ENCODE measurements at regions not wholly inside any gene's neighbourhood (a gene's known extent, or its start where the extent isn't known, plus 50 kb on each side); places are given as distances from the start of the nearest gene placed in this dataset.
"Not testable (repeated sequence)": the region's sequence is repeated elsewhere in the genome, so short reads cannot be mapped to it uniquely, and the experiment has no call there.

DNA sequence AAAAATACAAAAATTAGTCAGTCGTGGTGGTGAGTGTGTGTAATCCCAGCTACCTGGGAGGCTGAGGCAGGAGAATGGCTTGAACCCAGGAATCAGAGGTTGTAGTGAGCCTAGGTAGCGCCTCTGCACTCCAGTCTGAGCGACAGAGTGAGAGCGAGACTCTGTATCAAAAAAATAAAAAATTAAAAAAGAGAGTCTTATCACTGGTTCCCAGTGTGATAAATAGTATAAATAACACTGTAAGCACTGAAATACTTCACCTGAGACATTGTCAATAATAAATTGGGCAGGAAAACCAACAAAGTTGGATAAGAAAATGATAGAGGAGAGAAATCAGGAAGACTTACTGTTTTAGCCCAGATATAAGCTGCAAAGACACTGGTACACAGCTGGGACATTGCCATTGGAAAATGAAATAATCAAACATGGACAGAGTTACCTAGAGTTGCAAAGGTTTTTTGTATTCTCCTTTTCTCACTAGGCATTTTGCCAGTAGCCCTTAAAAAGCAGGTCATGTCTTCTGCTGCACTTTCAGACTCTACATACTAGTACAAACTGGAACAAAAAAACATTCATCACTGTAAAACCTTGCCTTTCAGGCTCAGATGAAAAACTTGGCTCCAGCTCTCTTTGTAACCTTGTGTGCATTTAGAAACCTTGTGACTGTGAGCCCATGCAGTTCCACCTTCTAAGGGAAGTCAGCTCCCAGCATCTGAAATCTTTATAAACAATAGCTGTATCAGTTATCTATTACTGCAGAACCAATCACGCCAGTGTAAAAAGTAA lies 55.0 kb upstream of the PPP1R2C start:
- peak overlapping the region in 1 of 2 donors; percentile 84 for H3K27ac ChIP-seq (ENCODE audit: low read depth in 1 of 2, low read length in 1 of 2)
- DNase-seq (ENCODE audit: low read depth in 6 of 9, low spot score in 9 of 9): peak in 3 of 9 donors; percentile 13 to 53 (median 28)
- WGBS: 96% methylated on average over 5 of the region's 5 CpGs

DNA sequence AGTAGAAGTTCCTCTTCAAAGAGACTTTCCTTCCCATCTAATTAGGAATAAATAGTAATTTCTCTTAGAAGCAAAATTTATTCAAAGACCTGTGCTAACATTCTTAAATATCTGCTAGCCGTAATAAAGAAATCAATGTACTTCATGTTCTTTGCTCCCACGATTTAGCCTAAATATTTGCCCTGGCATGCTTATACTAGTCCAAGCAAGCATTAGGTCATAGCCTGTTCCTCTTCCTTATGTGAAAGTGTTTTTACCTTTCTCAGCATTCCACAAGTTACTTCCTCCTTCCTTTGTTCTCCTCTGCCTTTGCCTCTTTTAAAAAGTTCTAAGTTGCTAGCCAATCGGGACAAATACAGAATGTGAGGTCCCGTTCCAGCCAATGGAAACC lies 55.6 kb upstream of the PPP1R2C start:
- H3K9me3 ChIP-seq (ENCODE audit: control insufficient read depth in 2 of 2, insufficient read depth in 1 of 2, low read length in 1 of 2); DNase-seq (ENCODE audit: low read depth in 6 of 9, low spot score in 9 of 9); H3K4me3 ChIP-seq (ENCODE audit: low read length in 2 of 2); H3K4me1 ChIP-seq (ENCODE audit: control insufficient read depth in 2 of 2, insufficient read depth in 2 of 2, low read length in 2 of 2); H3K27me3 ChIP-seq (ENCODE audit: control insufficient read depth in 2 of 2, insufficient read depth in 1 of 2, low read length in 1 of 2); H3K36me3 ChIP-seq (ENCODE audit: control insufficient read depth in 2 of 2, insufficient read depth in 2 of 2, low read length in 1 of 2): not testable (repeated sequence)
- WGBS: 97% methylated on average over 4 of the region's 4 CpGs
- H3K27ac ChIP-seq (ENCODE audit: low read depth in 1 of 2, low read length in 1 of 2): peak overlapping the region in 1 of 2 donors; percentile 84

More for the DNA sequence above, 55.0 kb upstream of the PPP1R2C start:
- Histone ChIP-seq H3K4me1 (ENCODE audit: control insufficient read depth in 2 of 2, insufficient read depth in 2 of 2, low read length in 2 of 2) (peaks cover 3 to 9% of the 10 kb centered on the region in 2 donors), H3K36me3 (ENCODE audit: control insufficient read depth in 2 of 2, insufficient read depth in 2 of 2, low read length in 1 of 2) (no peaks in the 10 kb centered on the region), H3K4me3 (ENCODE audit: low read length in 2 of 2) (no peak overlapping the region), H3K9me3 (ENCODE audit: control insufficient read depth in 2 of 2, insufficient read depth in 1 of 2, low read length in 1 of 2) (peaks cover 0 to 7% of the 10 kb centered on the region in 2 donors), H3K27me3 (ENCODE audit: control insufficient read depth in 2 of 2, insufficient read depth in 1 of 2, low read length in 1 of 2) (no peaks in the 10 kb centered on the region)

DNA sequence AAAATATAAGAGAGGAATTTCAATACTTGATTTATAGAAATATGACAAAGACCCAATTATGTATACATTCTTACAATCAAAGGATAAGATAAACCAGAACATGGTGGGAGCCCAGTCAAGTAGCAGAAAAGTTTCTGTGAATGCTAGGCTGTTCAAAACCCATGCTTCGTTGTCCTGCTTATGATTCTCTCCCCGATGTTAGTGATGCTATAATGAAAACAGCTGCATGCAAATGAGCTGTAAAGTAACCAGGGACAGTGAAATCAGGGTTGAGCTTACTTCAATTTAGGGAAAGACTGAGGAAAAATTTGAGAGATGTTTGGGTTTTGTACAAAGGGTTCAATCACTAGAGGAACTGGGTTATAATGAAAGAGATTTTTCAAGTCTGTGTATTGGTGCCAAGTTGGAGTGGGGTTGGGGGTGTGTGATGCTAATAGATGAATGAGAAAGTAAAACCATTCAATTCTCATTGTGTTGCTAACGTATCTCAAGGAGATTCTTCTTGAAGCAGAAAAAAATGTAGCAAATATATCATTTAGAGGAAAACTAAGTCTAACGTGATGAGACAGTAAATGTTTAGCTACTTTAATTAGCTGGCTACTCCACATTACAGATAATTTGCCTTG lies 59.3 kb upstream of the PPP1R2C start:
- no peak for DNase-seq (ENCODE audit: low read depth in 6 of 9, low spot score in 9 of 9)
- WGBS: 89% methylated on average over 4 of the region's 4 CpGs
- Histone ChIP-seq H3K4me1 (ENCODE audit: control insufficient read depth in 2 of 2, insufficient read depth in 2 of 2, low read length in 2 of 2) (peaks cover 3 to 9% of the 10 kb centered on the region in 2 donors), H3K36me3 (ENCODE audit: control insufficient read depth in 2 of 2, insufficient read depth in 2 of 2, low read length in 1 of 2) (no peaks in the 10 kb centered on the region), H3K9me3 (ENCODE audit: control insufficient read depth in 2 of 2, insufficient read depth in 1 of 2, low read length in 1 of 2) (no peaks in the 10 kb centered on the region), H3K27ac (ENCODE audit: low read depth in 1 of 2, low read length in 1 of 2) (no peak overlapping the region), H3K27me3 (ENCODE audit: control insufficient read depth in 2 of 2, insufficient read depth in 1 of 2, low read length in 1 of 2) (no peaks in the 10 kb centered on the region), H3K4me3 (ENCODE audit: low read length in 2 of 2) (no peak overlapping the region)

DNA sequence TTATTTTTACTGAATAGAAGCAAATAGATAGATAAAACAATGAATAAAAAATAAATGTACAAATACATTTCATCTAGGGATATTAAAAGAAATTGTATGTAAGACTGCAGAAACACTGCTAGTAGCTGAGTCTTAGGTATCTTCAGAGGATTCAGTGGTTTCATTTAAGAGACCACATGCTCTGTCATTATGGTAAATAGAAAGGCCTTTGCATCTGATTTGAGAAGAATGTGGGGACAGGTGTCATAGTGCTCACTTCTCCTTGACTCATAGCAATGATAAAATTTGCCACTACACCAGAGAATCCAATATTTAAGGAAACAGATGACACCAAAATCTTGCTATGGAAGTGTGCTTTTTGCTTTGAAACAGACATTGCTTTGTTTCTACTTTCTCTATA lies 59.8 kb upstream of the PPP1R2C start:
- Histone ChIP-seq H3K4me1 (ENCODE audit: control insufficient read depth in 2 of 2, insufficient read depth in 2 of 2, low read length in 2 of 2) (peaks cover 3 to 5% of the 10 kb centered on the region in 2 donors), H3K4me3 (ENCODE audit: low read length in 2 of 2) (no peak overlapping the region), H3K27me3 (ENCODE audit: control insufficient read depth in 2 of 2, insufficient read depth in 1 of 2, low read length in 1 of 2) (no peaks in the 10 kb centered on the region), H3K27ac (ENCODE audit: low read depth in 1 of 2, low read length in 1 of 2) (peak overlapping the region in 1 of 2 donors; percentile 20), H3K36me3 (ENCODE audit: control insufficient read depth in 2 of 2, insufficient read depth in 2 of 2, low read length in 1 of 2) (no peaks in the 10 kb centered on the region), H3K9me3 (ENCODE audit: control insufficient read depth in 2 of 2, insufficient read depth in 1 of 2, low read length in 1 of 2) (no peaks in the 10 kb centered on the region)
- peak in 3 of 9 donors; percentile 16 to 57 (median 16) for DNase-seq (ENCODE audit: low read depth in 6 of 9, low spot score in 9 of 9)

DNA sequence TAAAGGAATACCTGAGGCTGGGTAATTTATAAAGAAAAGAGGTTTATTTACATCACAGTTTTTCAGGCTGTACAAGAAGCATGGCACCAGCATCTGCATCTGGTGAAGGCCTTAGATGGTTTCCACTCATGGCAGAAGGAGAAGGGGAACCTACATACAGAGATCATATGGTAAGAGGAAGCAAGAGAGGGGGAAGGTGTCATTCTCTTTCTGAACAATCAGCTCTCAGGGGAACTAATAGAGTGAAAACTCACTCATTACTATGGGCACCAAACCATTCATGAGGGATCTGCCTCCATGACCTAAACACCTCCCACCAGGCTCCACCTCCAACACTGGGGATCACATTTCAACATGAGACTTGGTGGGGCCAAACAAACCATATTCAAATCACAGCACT lies 61.7 kb upstream of the PPP1R2C start:
- no peaks in the 10 kb centered on the region for H3K9me3 ChIP-seq (ENCODE audit: control insufficient read depth in 2 of 2, insufficient read depth in 1 of 2, low read length in 1 of 2)
- H3K27ac ChIP-seq (ENCODE audit: low read depth in 1 of 2, low read length in 1 of 2): no peak overlapping the region
- no peak for DNase-seq (ENCODE audit: low read depth in 6 of 9, low spot score in 9 of 9)
- H3K4me3 ChIP-seq (ENCODE audit: low read length in 2 of 2): no peak overlapping the region
- H3K27me3 ChIP-seq (ENCODE audit: control insufficient read depth in 2 of 2, insufficient read depth in 1 of 2, low read length in 1 of 2): no peaks in the 10 kb centered on the region
- peaks cover 3 to 5% of the 10 kb centered on the region in 2 donors for H3K4me1 ChIP-seq (ENCODE audit: control insufficient read depth in 2 of 2, insufficient read depth in 2 of 2, low read length in 2 of 2)
- H3K36me3 ChIP-seq (ENCODE audit: control insufficient read depth in 2 of 2, insufficient read depth in 2 of 2, low read length in 1 of 2): no peaks in the 10 kb centered on the region

DNA sequence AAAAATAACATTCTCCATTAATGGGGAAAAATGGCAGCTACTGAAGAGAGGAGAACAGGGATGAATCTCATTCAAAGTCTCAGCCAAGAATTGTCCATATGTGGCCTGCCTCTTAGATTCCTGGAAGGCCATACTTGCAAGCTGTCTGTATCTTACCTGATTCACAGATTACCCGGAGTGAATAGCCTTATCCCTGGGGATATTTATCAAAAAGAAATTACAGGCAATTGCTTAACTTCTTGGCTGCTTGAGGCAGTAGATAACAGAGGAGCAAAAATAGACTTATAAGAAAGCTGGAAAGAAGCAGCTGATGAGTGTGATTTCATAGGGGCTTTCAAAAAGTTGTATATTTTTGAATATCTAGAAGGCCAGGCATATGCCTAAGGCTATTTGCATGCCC lies 68.8 kb upstream of the PPP1R2C start:
- no peaks in the 10 kb centered on the region for H3K4me1 ChIP-seq (ENCODE audit: control insufficient read depth in 2 of 2, insufficient read depth in 2 of 2, low read length in 2 of 2)
- H3K36me3 ChIP-seq (ENCODE audit: control insufficient read depth in 2 of 2, insufficient read depth in 2 of 2, low read length in 1 of 2): no peaks in the 10 kb centered on the region
- no peak for DNase-seq (ENCODE audit: low read depth in 6 of 9, low spot score in 9 of 9)
- whole genome bisulfite sequencing: 100% methylated on average over 1 of the region's 1 CpG
- no peak overlapping the region for H3K4me3 ChIP-seq (ENCODE audit: low read length in 2 of 2)
- H3K27ac ChIP-seq (ENCODE audit: low read depth in 1 of 2, low read length in 1 of 2): no peak overlapping the region
- H3K9me3 ChIP-seq (ENCODE audit: control insufficient read depth in 2 of 2, insufficient read depth in 1 of 2, low read length in 1 of 2): no peaks in the 10 kb centered on the region
- H3K27me3 ChIP-seq (ENCODE audit: control insufficient read depth in 2 of 2, insufficient read depth in 1 of 2, low read length in 1 of 2): no peaks in the 10 kb centered on the region

DNA sequence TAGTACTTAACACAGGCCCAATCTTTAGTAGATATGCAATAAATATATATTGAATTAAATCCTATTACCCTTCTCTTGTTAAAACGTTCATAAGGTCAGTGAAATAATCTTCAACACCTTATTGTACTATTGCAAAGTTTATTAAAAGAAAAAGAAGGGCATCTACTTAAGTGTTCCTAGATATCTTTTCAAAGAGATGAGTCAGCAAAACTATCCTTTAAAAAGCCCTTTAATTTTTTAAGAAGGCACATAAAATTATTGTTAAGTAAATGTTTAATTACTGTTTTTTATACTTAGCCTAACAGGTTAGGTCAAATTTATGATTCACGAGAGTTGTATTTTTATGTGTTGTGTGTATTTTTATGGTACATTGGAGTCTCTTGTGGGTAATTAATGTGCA lies 77.3 kb upstream of the PPP1R2C start:
- Histone ChIP-seq H3K4me1 (ENCODE audit: control insufficient read depth in 2 of 2, insufficient read depth in 2 of 2, low read length in 2 of 2) (peaks cover 2 to 23% of the 10 kb centered on the region in 2 donors), H3K27ac (ENCODE audit: low read depth in 1 of 2, low read length in 1 of 2) (no peak overlapping the region), H3K36me3 (ENCODE audit: control insufficient read depth in 2 of 2, insufficient read depth in 2 of 2, low read length in 1 of 2) (no peaks in the 10 kb centered on the region), H3K4me3 (ENCODE audit: low read length in 2 of 2) (no peak overlapping the region), H3K27me3 (ENCODE audit: control insufficient read depth in 2 of 2, insufficient read depth in 1 of 2, low read length in 1 of 2) (no peaks in the 10 kb centered on the region), H3K9me3 (ENCODE audit: control insufficient read depth in 2 of 2, insufficient read depth in 1 of 2, low read length in 1 of 2) (no peaks in the 10 kb centered on the region)
- 98% methylated on average over 2 of the region's 2 CpGs for whole genome bisulfite sequencing
- no peak for DNase-seq (ENCODE audit: low read depth in 6 of 9, low spot score in 9 of 9)

DNA sequence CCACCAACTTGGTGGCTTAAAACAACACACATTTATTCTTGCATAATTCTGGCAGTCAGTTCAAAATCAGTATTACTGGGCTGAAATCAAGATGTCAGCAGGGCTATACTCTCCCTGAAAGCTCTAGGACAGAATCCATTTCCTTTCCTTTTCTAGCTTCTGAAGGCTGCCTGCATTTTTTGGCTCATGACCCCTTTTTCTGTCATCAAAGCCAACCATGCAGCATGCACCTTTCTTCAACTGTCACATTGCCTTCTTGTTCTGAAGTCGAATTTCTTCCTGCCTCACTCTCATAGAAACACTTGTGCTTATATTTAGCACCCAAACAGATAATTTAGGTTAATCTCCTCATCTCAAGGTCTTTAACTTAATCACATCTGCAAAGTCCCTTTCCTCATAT lies 79.8 kb upstream of the PPP1R2C start:
- peak; percentile 20 to 85 (median 54) for DNase-seq (ENCODE audit: low read depth in 6 of 9, low spot score in 9 of 9)
- H3K9me3 ChIP-seq (ENCODE audit: control insufficient read depth in 2 of 2, insufficient read depth in 1 of 2, low read length in 1 of 2): no peaks in the 10 kb centered on the region
- H3K4me3 ChIP-seq (ENCODE audit: low read length in 2 of 2): no peak overlapping the region
- H3K36me3 ChIP-seq (ENCODE audit: control insufficient read depth in 2 of 2, insufficient read depth in 2 of 2, low read length in 1 of 2): no peaks in the 10 kb centered on the region
- 5% methylated on average over 1 of the region's 1 CpG for WGBS
- H3K27me3 ChIP-seq (ENCODE audit: control insufficient read depth in 2 of 2, insufficient read depth in 1 of 2, low read length in 1 of 2): no peaks in the 10 kb centered on the region
- peaks cover 2 to 23% of the 10 kb centered on the region in 2 donors for H3K4me1 ChIP-seq (ENCODE audit: control insufficient read depth in 2 of 2, insufficient read depth in 2 of 2, low read length in 2 of 2)
- peak overlapping the region; percentile 65 to 96 for H3K27ac ChIP-seq (ENCODE audit: low read depth in 1 of 2, low read length in 1 of 2)

DNA sequence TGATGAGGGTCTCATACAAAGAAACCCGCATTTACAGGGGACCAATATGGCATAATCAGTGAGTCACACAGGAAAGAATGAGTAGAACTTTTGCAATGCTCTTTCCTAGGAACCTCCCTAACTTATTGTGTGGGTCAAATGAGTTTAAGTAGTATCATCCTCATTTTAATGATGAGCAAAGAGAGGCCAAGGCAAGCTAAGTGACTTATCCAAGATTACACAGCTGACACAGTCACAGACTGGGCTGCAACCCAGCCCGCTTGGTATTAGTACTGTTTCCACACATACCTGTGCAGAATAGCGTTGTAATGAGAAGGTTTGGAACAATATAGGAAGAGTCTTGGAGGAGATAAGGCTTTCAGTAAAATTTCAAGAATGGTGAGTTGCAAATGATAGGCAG lies 91.0 kb upstream of the PPP1R2C start:
- Histone ChIP-seq H3K27ac (ENCODE audit: low read depth in 1 of 2, low read length in 1 of 2) (no peak overlapping the region), H3K4me1 (ENCODE audit: control insufficient read depth in 2 of 2, insufficient read depth in 2 of 2, low read length in 2 of 2) (peaks cover 0 to 3% of the 10 kb centered on the region in 2 donors), H3K9me3 (ENCODE audit: control insufficient read depth in 2 of 2, insufficient read depth in 1 of 2, low read length in 1 of 2) (no peaks in the 10 kb centered on the region), H3K4me3 (ENCODE audit: low read length in 2 of 2) (no peak overlapping the region), H3K27me3 (ENCODE audit: control insufficient read depth in 2 of 2, insufficient read depth in 1 of 2, low read length in 1 of 2) (no peaks in the 10 kb centered on the region), H3K36me3 (ENCODE audit: control insufficient read depth in 2 of 2, insufficient read depth in 2 of 2, low read length in 1 of 2) (no peaks in the 10 kb centered on the region)
- no peak for DNase-seq (ENCODE audit: low read depth in 6 of 9, low spot score in 9 of 9)
- 96% methylated on average over 3 of the region's 3 CpGs for WGBS
